ENCODE measurements at regions not wholly inside any gene's neighbourhood (a gene's known extent, or its start where the extent isn't known, plus 50 kb on each side); places are given as distances from the start of the nearest gene placed in this dataset.
"Not testable (repeated sequence)": the region's sequence is repeated elsewhere in the genome, so short reads cannot be mapped to it uniquely, and the experiment has no call there.

DNA sequence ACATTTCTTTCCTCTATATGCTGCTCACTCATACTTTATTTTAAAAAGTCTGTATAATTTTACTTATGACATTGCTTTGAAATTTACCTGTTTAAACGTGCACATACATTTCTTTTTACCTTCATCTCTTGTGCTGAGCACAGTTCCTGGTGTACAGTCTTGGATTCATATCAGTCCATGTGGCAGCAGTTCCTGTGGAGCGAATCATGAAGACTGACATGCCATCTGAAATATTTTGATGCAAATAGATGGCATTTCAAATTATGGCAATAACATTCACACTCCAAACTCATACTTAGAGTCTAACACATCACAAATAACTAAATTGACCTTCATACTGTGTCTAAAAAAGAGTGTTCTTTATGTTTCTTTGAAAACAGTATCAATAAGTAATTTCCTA is 90.3 kb upstream of the CDH2 start:
- TF ChIP-seq, protein P1, sequence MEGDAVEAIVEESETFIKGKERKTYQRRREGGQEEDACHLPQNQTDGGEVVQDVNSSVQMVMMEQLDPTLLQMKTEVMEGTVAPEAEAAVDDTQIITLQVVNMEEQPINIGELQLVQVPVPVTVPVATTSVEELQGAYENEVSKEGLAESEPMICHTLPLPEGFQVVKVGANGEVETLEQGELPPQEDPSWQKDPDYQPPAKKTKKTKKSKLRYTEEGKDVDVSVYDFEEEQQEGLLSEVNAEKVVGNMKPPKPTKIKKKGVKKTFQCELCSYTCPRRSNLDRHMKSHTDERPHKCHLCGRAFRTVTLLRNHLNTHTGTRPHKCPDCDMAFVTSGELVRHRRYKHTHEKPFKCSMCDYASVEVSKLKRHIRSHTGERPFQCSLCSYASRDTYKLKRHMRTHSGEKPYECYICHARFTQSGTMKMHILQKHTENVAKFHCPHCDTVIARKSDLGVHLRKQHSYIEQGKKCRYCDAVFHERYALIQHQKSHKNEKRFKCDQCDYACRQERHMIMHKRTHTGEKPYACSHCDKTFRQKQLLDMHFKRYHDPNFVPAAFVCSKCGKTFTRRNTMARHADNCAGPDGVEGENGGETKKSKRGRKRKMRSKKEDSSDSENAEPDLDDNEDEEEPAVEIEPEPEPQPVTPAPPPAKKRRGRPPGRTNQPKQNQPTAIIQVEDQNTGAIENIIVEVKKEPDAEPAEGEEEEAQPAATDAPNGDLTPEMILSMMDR (conservative IDR thresholded peaks at IDR 0.05), result no peak
- no peak for TF ChIP-seq ZFX (IDR thresholded peaks at IDR 0.05)
- no peak overlapping the region for H3K27ac ChIP-seq

DNA sequence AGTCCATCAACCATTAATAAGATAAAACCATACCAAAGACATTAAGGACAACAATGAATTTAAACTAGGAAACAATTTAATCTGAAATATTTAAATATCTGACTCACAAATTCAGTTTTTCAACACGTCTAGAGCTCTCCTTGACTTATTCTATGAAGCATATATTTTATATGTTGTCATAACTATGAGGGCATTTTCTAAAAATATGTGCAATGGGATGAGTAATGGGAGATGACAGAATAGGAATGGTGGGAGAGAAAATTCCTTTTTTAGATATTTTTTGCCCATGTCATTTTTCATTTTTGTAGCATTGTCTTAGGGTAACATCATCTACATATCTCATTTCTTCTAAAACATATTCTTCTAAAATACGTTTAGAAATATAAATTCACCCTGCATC is 79.2 kb upstream of the CDH2 start:
- H3K27ac ChIP-seq, result no peak overlapping the region
- TF ChIP-seq, protein P1 (conservative IDR thresholded peaks at IDR 0.05), result no peak
- TF ChIP-seq ZFX (IDR thresholded peaks at IDR 0.05), result no peak

DNA sequence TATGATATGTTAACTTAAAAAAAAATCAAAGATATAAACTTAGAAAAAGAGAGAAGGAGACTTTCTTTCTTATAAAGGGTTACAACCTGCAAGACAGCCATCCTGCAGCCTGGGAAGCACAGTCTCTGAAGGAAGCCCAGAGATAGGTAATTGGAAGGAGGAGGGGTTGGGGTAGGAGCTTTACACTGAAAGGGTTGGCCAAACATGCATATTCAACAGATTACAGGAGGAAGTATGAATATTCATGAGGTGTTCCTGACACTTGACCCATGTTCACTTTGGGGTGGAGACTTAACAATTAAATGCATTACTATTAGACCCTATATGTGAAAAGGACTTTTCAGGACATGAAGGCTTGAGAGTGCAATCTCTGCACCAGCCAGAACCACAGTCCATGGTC is 71.7 kb upstream of the CDH2 start:
- TF ChIP-seq ZFX (IDR thresholded peaks at IDR 0.05), result no peak
- TF ChIP-seq, protein P1 (conservative IDR thresholded peaks at IDR 0.05), result no peak
- no peak overlapping the region for H3K27ac ChIP-seq

DNA sequence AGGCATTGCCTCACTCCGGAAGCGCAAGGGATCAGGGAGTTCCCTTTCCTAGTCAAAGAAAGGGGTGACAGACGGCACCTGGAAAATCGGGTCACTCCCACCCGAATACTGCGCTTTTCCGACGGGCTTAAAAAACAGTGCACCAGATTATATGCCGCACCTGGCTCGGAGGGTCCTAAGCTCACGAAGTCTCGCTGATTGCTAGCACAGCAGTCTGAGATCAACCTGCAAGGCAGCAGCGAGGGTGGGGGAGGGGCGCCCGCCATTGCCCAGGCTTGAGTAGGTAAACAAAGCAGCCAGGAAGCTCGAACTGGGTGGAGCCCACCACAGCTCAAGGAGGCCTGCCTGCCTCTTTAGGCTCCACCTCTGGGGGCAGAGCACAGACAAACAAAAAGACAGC is 63.7 kb upstream of the CDH2 start:
- not testable (repeated sequence) for H3K27ac ChIP-seq

DNA sequence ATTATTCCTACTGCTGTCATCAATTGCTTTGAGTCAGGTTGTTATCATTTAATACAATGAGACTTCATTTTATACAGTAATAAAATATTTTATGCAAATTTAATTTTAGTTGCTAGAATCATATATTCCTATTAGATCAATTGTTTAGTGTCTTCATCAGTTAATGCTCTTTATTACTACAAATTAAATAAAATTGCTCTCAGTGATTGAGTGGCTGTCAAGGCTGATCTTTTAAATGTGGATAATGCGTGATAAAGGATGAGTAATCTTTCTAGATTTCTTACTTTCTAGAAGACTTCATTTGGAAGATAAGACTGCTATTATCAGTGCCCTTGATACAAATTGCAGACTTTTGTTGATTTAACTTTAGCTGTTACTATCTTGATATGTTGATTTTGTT is 59.6 kb upstream of the CDH2 start:
- TF ChIP-seq, protein P1 (conservative IDR thresholded peaks at IDR 0.05), result no peak
- no peak for TF ChIP-seq ZFX (IDR thresholded peaks at IDR 0.05)
- H3K27ac ChIP-seq, result no peak overlapping the region
